ENCODE measurements at regions not wholly inside any gene's neighbourhood (a gene's known extent, or its start where the extent isn't known, plus 50 kb on each side); places are given as distances from the start of the nearest gene placed in this dataset.

DNA sequence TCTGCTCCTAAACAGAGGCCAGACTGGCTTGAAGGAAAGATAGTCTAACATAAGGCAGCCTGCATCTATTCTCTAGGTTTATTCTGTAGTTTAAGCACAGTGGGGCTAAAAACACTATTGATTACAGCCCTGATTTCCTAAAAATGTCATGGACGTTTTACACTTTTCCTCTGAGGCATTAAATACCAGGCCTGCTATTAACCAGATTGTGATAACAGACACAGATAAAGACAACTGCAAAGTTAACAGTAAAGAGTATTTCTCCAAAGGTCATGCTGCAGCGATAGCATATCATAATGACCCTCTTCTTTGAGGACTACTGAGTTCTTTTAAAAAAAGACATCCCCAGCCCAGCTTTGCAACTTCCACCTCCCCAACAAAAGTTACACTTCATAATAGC, 59.6 kb upstream of the MON1B start:
- Histone ChIP-seq H3K4me1 (ENCODE audit: control insufficient read depth in 3 of 3, insufficient read depth in 2 of 3, low read depth in 1 of 3, low read length in 2 of 3) (no peaks in the 10 kb centered on the region), H3K36me3 (ENCODE audit: control insufficient read depth in 3 of 3, insufficient read depth in 2 of 3, low read depth in 1 of 3, low read length in 3 of 3) (no peaks in the 10 kb centered on the region), H3K4me3 (ENCODE audit: low read depth in 1 of 3, low read length in 3 of 3) (no peak overlapping the region), H3K9me3 (ENCODE audit: control insufficient read depth in 2 of 2, insufficient read depth in 1 of 2, low read depth in 1 of 2, low read length in 1 of 2) (no peaks in the 10 kb centered on the region), H3K27ac (ENCODE audit: low read depth in 1 of 3, low read length in 2 of 3) (no peak overlapping the region), H3K27me3 (ENCODE audit: control insufficient read depth in 3 of 3, insufficient read depth in 3 of 3, low read length in 3 of 3) (no peaks in the 10 kb centered on the region)
- DNase-seq (no peak), FAIRE-seq (no peak)
- WGBS, 3 donors = 7 to 40% (median 24%) methylated on average over 2 of the region's 2 CpGs

DNA sequence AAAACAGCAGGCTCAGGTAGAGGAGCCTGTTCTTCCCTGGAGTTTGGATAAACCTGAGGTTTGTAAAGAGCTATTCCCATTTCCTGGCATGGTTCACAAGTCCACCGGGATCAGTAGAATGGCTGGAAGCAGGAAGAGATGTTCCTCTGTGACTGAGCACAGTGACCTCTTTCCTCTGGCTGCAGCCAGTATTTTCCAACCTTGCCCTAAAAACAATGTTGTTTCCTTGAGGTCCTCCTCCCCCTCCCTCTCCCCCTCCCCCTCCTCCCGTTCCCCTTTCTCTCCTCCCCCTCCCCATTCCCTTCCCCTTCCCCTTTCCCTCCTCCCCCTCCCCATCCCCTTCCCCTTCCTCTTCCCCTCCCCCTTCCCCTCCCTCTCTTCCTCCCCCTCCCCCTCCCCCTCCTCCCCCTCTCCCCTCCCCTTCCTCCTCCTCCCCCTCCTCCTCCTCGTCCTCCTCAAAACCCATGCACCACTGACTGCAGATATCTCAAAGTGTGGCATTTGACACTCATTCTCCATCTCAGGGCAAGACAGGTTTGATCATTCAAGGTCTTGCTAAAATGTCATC, 58.9 kb upstream of the MON1B start:
- WGBS, 3 donors = 7 to 27% (median 17%) methylated on average over 2 of the region's 3 CpGs
- DNase-seq (no peak), FAIRE-seq (no peak)
- Histone ChIP-seq H3K27me3 (ENCODE audit: control insufficient read depth in 3 of 3, insufficient read depth in 3 of 3, low read length in 3 of 3) (no peaks in the 10 kb centered on the region), H3K27ac (ENCODE audit: low read depth in 1 of 3, low read length in 2 of 3) (no peak overlapping the region), H3K36me3 (ENCODE audit: control insufficient read depth in 3 of 3, insufficient read depth in 2 of 3, low read depth in 1 of 3, low read length in 3 of 3) (no peaks in the 10 kb centered on the region), H3K4me1 (ENCODE audit: control insufficient read depth in 3 of 3, insufficient read depth in 2 of 3, low read depth in 1 of 3, low read length in 2 of 3) (no peaks in the 10 kb centered on the region), H3K9me3 (ENCODE audit: control insufficient read depth in 2 of 2, insufficient read depth in 1 of 2, low read depth in 1 of 2, low read length in 1 of 2) (no peaks in the 10 kb centered on the region), H3K4me3 (ENCODE audit: low read depth in 1 of 3, low read length in 3 of 3) (no peak overlapping the region)

GRCh38 chr16:77133706-77134105, 57.3 kb upstream of the MON1B start:
- Histone ChIP-seq H3K4me3 (ENCODE audit: low read depth in 1 of 3, low read length in 3 of 3) (no peak overlapping the region), H3K27ac (ENCODE audit: low read depth in 1 of 3, low read length in 2 of 3) (no peak overlapping the region), H3K9me3 (ENCODE audit: control insufficient read depth in 2 of 2, insufficient read depth in 1 of 2, low read depth in 1 of 2, low read length in 1 of 2) (no peaks in the 10 kb centered on the region), H3K27me3 (ENCODE audit: control insufficient read depth in 3 of 3, insufficient read depth in 3 of 3, low read length in 3 of 3) (no peaks in the 10 kb centered on the region), H3K36me3 (ENCODE audit: control insufficient read depth in 3 of 3, insufficient read depth in 2 of 3, low read depth in 1 of 3, low read length in 3 of 3) (no peaks in the 10 kb centered on the region), H3K4me1 (ENCODE audit: control insufficient read depth in 3 of 3, insufficient read depth in 2 of 3, low read depth in 1 of 3, low read length in 2 of 3) (no peaks in the 10 kb centered on the region)
- DNase-seq (no peak), FAIRE-seq (no peak)
- WGBS, 3 donors = 69 to 72% (median 70%) methylated on average over 4 of the region's 4 CpGs

- Histone ChIP-seq H3K4me3 (ENCODE audit: low read depth in 1 of 3, low read length in 3 of 3) (no peak overlapping the region), H3K9me3 (ENCODE audit: control insufficient read depth in 2 of 2, insufficient read depth in 1 of 2, low read depth in 1 of 2, low read length in 1 of 2) (no peaks in the 10 kb centered on the region), H3K27ac (ENCODE audit: low read depth in 1 of 3, low read length in 2 of 3) (no peak overlapping the region), H3K36me3 (ENCODE audit: control insufficient read depth in 3 of 3, insufficient read depth in 2 of 3, low read depth in 1 of 3, low read length in 3 of 3) (no peaks in the 10 kb centered on the region), H3K27me3 (ENCODE audit: control insufficient read depth in 3 of 3, insufficient read depth in 3 of 3, low read length in 3 of 3) (no peaks in the 10 kb centered on the region), H3K4me1 (ENCODE audit: control insufficient read depth in 3 of 3, insufficient read depth in 2 of 3, low read depth in 1 of 3, low read length in 2 of 3) (no peaks in the 10 kb centered on the region)
- 73 to 86% (median 78%) methylated on average over 3 of the region's 3 CpGs for WGBS, 3 donors
- FAIRE-seq (no peak), DNase-seq (no peak)
These were observed 53.9 kb upstream of the MON1B start for GRCh38 chr16:77137045-77137444.
